ENCODE measurements at regions not wholly inside any gene's neighbourhood (a gene's known extent, or its start where the extent isn't known, plus 50 kb on each side); places are given as distances from the start of the nearest gene placed in this dataset.

DNA sequence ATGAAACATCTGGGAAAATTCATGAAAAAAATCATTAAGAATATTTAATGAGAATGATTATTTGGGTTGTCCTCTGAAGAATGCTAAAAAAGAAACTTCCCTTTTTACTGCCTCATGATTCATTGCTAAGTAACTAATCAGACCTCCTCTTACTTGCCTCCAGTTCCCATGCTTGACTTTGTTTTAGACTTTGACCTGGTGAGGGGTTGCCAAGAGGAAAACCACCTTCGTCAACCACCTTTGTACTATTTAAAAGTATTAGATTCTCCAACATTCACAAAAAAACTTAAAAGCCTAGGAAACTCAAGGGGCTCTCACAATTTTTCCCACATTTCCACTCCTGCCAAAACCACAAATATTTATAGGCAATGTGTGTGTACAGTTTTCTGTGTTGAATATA lies 115.2 kb upstream of the ST8SIA4 start:
- Histone ChIP-seq H3K27me3 (ENCODE audit: control insufficient read depth in 2 of 2, insufficient read depth in 2 of 2, low read length in 2 of 2) (no peaks in the 10 kb centered on the region), H3K27ac (ENCODE audit: insufficient read depth, low read depth, low read length) (no peak overlapping the region), H2AFZ (ENCODE audit: low read depth, low read length) (no peak overlapping the region), H3K9me1 (replicated peaks; ENCODE audit: control insufficient read depth, extremely low read depth, insufficient read depth, low read length) (no peaks in the 10 kb centered on the region), H3K36me3 (ENCODE audit: control insufficient read depth in 2 of 2, extremely low read depth in 1 of 2, insufficient read depth in 2 of 2, low read length in 2 of 2) (no peaks in the 10 kb centered on the region), H3K4me3 (replicated peaks in 1 of 3; ENCODE audit: insufficient read depth in 1 of 3, low read depth in 1 of 3, low read length in 3 of 3) (no peak overlapping the region), H3K4me1 (ENCODE audit: control insufficient read depth, extremely low read depth, insufficient read depth, low read length) (no peaks in the 10 kb centered on the region), H3K4me2 (ENCODE audit: insufficient read depth, low read length) (no peak overlapping the region), H3K79me2 (ENCODE audit: control insufficient read depth, insufficient read depth, low read length) (no peaks in the 10 kb centered on the region), H3K9ac (replicated peaks; ENCODE audit: extremely low read depth, insufficient read depth, low read length) (no peak overlapping the region), H4K20me1 (replicated peaks; ENCODE audit: control insufficient read depth, extremely low read depth, insufficient read depth, low read length) (no peaks in the 10 kb centered on the region), H3K9me3 (replicated peaks; ENCODE audit: control insufficient read depth, insufficient read depth, low read length) (no peaks in the 10 kb centered on the region)
- TF ChIP-seq POLR2AphosphoS5 (IDR thresholded peaks at IDR 0.05; ENCODE audit: insufficient read depth, low read depth, low read length) (no peak), EZH2 (IDR thresholded peaks at IDR 0.05; ENCODE audit: borderline replicate concordance, low read depth, low read length, severe bottlenecking) (no peak), JUN (IDR thresholded peaks at IDR 0.05; ENCODE audit: borderline replicate concordance, insufficient read depth, insufficient read length, low read depth) (no peak), FOS (IDR thresholded peaks at IDR 0.05; ENCODE audit: borderline replicate concordance, insufficient read depth, low read length) (no peak), MAX (IDR thresholded peaks at IDR 0.05; ENCODE audit: insufficient read depth, insufficient read length) (no peak)
- TF ChIP-seq, protein P1, sequence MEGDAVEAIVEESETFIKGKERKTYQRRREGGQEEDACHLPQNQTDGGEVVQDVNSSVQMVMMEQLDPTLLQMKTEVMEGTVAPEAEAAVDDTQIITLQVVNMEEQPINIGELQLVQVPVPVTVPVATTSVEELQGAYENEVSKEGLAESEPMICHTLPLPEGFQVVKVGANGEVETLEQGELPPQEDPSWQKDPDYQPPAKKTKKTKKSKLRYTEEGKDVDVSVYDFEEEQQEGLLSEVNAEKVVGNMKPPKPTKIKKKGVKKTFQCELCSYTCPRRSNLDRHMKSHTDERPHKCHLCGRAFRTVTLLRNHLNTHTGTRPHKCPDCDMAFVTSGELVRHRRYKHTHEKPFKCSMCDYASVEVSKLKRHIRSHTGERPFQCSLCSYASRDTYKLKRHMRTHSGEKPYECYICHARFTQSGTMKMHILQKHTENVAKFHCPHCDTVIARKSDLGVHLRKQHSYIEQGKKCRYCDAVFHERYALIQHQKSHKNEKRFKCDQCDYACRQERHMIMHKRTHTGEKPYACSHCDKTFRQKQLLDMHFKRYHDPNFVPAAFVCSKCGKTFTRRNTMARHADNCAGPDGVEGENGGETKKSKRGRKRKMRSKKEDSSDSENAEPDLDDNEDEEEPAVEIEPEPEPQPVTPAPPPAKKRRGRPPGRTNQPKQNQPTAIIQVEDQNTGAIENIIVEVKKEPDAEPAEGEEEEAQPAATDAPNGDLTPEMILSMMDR (IDR thresholded peaks at IDR 0.05; ENCODE audit: extremely low read depth in 1 of 2, insufficient read depth in 1 of 2, low read depth in 1 of 2, low read length in 2 of 2) = no peak
- intact Hi-C loops (cut with micrococcal nuclease) (no loop called here), dilution Hi-C loops (cut with MboI; ENCODE audit: extremely low pct_ligation_motif_present, low sequenced_read_pairs) (no loop called here)
- CTCF ChIA-PET = interaction anchor here (1.1 kb wide), 1 partner anchor 26 kb away, joined by 4 read pairs; no protein-coding TSS in a partner anchor
- FAIRE-seq (no peak), DNase-seq (ENCODE audit: low read depth, low spot score) (no peak)
- POLR2A ChIA-PET = no interaction called here
- BruUV-seq (replicated peaks) = no TSS peak
